ELF-1 (cell line): ENCODE measurements at regions not wholly inside any gene's neighbourhood (a gene's known extent, or its start where the extent isn't known, plus 50 kb on each side); places are given as distances from the start of the nearest gene placed in this dataset.

Experiments used
- DNase-seq: peaks from one replicate; pipeline ENCODE4 v3.0.0-alpha.2; 2016; ENCODE audit warnings: low read depth, low spot score

DNA sequence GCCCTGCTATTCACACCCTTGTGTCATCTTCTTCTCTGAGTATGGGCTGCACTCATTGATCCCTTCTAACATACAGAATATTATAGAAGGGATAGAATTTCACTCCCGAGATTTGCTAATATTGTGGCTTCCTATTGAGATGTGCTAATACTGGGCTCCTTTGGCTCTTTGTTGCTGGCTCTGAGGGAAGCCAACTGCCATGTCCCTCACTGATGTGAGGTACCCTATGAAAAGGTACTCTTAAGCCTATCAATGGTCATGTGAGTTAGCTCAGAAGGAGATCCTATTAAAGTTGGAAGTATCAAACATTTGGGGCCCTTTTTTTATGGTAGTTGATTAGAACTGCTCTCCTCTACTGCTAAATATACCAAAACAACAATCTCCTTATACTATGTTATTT, 665.2 kb upstream of the ZWINT start:
- DNase-seq, result no peak

DNA sequence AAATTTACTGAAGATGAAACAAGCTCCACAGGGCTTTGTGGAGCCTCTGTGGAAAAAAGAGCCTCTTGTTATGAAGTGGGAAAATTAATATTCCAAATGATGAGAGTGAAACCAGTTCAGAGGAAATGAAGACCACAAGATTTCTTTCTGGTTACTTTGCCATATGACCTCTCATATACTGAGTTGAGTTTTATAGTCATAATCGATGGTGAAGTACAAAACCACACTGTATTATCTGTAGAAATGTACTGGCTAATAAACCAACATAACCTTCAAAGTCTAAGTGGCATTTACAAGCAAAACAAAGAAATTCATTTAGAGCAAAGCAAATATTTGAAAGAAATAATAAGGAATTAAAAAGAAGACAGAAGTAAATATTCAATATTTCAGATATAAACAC, 662.6 kb upstream of the ZWINT start:
- no peak for DNase-seq

DNA sequence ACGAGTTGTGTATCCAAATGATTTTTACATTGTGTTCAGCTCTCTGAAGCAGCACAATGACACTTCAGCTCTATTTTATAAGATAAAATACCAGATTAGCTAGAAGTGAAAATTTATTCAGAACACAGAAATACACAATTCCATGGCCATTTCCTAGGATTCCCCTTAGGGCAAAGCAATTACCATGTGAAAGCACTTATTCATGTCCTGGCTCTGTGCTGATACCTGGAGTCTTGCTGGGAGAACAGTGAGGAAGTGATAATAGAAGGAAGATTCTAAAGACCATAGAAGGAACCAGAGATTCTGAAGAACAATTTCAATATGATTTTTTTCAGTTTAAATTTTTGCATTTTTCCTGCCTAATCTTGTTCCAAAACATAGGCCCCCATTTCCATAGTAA, 657.4 kb upstream of the ZWINT start:
- DNase-seq, result peak; percentile 14

DNA sequence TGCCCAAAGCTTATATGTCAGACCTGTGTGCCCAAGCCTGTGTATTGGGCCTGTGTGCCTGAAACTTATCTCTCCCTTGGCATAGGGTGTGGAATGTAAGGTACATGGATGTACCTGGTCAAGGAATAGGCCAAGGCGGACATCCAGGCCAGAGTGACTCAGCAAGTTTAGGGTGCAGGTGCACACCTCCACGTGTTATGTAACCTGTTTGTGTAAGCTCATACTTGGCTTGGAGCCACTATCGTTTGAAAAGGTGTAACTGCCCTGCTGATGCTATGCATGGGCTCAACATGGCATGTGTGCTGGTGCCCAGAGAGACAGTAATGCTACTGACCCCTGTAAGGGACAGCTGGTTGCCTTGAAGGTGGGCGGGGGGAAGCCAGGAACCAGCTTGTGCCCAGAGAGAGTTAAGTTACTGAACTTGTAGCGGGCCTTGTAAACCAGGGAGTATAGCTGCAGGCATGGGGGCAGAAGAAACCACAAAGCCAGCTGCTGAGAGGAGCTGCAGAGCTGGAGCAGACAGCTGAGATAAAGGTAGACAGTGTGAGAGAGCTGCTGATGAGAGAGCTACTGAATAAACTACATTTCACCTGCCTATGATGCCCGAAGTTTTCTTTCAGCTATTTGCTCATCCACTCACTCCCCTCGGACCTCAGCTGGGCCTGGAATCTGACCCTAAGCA, 656.4 kb upstream of the ZWINT start:
- DNase-seq, result peak; percentile 31

DNA sequence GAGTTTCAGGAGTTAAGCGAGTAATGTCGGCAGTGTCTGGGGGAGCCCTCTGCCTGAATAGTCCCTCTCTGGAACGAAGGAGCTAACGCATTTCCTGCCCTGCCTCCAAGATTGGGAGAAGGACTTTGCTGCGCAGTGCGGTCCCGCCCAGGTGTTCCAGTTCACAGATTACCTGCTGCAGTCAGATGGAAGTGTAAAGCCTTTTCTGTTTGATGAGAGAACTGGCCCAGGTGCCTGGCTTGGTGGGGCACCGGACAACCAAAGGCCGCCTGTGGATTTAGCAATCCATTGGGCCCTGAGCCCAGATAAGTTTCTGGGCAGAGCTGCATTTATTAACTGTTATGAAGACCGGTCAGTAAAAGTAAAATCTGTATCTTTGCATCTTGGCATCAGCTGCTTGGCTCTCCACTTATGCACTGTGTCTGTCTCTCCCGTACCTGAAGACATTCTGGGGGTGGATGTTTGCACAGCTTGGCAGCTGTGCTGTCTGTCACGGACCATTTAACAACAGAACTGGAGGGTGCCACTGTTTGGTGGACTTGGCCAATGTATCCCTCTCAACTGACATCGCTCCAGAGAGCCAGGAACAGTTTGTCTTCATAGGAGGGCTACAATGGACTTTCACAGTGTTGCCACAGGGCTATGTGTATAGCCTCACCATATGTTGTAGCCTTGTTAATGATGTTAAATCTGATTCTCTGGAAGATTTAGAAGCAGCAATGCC, 654.7 kb upstream of the ZWINT start:
- DNase-seq, result no peak

DNA sequence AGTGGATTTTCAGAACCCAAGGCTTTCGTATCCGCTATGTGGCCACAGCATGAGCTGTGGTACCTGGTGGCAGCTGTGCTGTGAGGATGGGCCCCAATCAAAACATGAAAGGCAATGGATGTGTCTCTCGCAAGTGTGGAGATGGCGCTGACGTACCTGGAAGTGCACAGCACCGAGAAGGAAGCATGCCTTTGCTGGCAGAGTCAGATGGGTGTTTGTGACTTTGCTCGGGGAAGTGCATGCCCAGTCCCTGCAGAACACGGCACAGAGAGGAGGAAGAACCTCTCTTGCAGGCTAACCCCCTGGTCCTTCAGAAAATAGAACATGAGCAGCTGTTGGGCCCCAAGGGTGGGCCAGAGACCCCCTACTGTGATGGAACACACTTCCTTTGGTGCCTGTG, 654.1 kb upstream of the ZWINT start:
- DNase-seq, result no peak

DNA sequence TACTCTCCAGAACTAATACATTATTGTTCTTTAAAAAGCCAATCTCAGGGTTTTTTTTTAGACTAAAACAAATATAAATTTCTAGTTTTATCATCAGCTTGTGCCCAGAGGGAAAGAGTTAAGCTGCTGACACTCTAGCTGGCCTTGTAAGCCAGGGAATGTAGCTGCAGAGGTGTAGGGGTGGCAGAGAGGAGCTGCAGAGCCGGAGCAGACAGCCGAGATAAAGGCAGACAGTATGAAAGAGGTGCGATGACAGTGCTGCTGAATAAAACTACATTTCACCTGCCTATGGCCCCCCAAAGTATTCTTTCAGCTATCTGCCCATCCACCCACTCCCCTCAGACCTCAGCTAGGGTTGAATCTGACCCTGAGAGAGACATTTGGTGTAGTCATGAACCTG, 653.7 kb upstream of the ZWINT start:
- no peak for DNase-seq

DNA sequence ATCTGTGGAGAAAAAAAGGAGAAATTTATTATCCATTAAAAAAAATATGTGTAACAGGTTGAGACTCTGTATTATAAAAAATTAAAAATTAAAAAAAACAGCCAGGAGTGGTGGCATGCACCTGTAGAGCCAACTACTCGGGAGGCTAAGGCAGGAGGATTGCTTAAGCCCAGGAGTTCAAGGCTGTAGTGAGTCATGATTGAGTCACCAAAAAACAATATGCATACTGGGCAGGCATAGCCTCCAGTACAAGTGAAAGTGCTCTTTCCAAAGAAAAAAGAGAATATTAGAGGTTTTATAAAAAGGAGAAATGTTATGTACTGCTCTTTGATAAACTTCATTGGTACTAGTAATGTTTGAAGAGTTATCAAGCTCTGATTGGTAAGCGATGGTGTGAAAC, 647.1 kb upstream of the ZWINT start:
- no peak for DNase-seq

DNA sequence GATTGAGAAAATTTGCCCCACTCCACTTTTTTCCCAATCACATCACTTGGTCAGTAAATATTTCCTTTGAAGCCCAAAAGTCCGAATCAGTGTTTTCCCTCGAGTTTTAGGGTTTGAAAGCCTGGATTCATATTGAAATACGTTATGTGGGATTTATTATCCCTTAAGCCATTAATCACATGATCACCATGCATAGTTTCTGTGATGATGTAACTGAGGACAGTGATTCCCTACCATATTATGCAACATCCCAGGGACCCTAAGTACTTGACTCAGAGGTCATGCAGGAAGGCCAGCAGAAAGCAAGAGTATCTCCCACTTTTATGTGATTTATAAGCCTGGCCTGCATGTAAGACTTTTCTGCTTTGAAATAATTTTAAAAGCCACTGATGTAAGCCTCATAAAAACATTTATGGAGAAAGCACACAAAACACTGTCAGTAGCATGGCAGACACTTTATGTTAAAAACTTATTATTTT, 630.6 kb upstream of the ZWINT start:
- no peak for DNase-seq

DNA sequence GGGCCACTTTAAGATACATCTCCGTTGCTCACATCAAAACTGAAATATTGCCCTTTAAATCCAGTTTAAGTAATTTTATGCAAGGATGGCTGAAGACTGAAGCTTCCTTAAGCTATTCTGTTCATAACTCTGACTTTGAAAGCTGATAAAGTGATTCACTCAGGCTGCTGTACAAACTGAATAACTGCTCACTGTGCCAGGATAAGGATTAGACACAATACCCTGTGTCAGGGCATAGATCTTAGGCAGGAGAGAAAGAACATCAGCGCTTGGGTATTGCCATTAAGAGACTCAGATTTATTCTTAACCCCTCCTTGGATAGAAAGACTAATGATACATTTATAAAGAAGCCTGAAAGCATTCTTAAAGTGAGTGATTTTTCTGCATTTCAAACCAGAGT, 614.5 kb upstream of the ZWINT start:
- no peak for DNase-seq

DNA sequence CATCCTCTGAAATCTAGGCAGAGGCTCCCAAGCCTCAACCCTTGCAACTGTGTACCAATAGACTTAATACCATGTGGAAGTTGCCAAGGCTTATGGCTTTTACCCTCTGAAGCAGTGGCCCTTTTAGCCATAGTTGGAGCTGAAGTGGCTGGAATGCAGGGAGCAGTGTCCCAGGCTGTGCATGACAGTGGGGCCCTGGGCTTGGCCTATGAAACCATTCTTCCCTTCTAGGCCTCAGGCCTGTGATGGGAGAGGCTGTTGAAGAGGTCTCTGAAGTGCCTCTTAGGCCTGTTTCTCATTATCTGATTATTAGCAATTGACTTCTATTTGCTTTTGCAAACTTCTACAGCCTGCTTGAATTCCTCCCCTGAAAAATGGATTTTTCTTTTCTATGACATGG, 612.7 kb upstream of the ZWINT start:
- peak; percentile 1 for DNase-seq

DNA sequence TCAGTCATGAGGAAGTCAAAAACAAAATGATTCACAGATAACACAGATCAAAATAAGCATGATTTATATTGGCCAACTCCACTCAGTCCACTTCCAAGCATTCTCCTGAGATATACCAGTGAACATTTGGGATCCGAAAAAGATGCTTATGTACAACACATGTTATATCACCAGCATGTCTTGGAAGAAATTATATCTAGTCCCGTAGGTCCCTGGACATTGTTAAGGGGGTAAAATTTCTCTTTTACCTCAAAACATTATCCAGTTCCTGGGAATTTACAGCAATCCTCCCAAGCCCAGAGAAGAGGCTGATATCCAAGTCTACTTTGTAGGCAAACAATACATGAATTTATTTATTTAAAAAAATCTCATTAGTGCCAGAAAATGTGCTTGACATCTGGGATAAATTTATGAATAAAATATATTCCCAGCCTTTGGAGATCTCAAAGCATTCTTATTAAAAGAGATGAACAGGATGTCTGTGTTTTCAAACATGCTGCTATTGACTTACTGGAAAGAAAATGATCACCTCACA, 582.2 kb upstream of the ZWINT start:
- DNase-seq, result no peak

DNA sequence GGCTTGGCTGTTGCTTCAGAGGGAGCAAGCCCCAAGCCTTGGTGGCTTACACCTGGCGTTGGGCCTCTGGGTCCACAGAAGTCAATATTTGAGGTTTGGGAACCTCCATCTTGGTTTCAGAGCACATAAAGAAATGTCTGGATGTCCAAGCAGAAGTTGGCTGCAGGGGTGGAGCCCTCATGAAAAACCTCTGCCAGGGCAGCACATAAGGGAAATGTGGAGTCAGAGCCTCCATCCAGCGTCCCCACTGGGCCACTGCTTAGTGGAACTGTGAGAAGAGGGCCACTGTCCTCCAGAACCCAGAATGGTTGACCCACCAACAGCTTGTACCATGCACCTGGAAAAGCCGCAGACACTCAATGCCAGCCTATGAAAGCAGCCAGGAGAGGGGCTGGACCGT, 573.5 kb upstream of the ZWINT start:
- no peak for DNase-seq

DNA sequence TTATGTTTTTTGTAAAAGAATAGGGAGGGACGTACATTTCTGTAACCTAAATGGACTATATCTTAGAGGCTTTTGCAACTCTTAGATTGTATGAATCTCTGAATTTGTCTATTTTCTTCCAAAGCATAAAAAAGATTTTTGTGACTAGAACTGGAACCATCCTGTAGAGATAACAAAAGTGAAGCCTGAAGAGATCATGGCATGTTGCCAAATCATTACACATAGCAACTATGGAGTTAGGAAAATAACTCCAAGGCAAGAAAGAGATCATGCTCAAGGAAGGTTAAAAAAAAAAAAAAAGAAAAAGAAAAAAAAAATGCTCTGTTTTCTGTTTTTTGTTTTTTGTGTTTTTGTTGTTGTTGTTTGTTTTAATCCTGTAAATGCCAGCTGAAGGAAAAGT, 567.7 kb upstream of the ZWINT start:
- DNase-seq, result no peak

DNA sequence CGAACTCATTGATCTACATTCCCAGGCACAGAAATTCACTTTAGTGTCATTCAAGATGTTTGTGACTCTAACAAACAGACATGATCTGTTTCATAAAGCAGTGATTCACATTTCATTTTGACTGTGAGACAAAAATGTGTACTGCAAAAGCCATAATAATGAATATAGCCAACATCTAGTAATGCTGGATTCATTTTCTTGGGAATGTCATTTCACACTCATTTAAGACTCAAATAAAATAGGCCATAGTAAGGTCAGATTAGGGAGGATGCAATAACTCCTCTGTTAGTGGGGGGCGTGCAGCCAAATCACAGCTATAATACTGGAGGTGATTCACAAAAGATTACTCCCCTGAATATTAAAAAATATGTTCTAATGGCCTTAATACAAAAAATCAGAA, 566.6 kb upstream of the ZWINT start:
- no peak for DNase-seq

DNA sequence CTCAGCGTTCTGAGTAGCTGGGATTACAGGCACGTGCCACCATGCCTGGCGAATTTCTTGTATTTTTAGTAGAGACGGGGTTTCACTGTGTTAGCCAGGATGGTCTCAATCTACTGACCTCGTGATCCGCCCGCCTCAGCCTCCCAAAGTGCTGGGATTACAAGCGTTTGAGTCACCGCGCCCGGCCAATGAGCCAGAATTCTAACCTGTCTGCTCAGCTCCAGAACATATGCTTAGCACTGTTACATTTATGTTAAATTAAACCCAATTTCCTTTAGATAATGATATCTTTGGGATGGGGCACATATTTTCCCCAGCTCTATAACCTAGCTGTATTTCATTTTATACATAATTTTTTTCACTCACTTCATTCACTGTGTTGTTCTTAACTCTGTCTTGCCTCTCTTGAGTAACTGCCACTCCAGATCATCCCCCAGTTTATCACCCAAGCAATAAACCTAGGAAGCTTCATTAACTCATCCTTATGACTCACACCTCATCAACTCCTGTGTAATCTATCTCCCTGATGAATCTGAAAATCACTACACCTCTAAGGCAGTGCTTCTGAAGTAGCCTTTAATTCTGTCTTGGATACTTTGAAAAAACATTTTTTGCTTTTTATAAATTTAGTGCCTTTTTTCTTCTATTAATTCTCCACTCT, 559.7 kb upstream of the ZWINT start:
- peak; percentile 2 for DNase-seq

DNA sequence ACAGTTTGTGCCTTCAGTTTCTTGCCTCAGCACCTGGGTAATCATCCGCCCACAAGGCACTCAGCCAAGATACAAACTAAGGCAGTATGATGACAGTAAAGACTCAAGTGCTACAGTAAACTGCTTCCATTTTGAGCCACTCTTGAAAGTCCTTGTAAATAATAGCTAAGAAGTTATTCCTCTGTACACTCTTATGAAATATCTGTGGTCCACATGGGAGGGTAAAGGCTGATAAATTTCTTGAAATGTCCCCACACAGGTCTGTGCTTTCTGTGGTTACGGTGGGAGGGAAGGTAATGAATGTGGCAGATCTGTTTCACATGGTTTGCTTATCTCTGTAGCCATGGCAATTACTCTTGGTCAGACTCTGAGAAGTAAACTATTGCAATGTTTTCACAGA, 551.0 kb upstream of the ZWINT start:
- DNase-seq, result no peak

DNA sequence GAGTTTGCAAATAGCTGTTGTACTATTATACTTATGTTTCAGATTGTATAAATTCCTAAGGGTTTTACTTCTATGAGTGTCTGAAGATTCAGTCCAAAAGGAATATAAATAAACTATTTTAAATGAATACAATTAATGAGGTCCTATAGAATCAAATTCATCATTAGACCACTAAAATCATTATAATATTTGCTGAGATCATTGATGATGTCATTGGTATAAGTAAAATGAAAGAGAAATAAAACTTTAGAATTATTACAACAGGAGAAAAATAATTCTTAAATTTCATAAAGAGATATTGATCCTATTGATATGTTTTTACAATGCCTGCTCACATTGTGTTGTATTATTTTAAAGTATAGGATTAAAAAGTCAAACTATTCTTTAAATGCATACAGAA, 544.0 kb upstream of the ZWINT start:
- no peak for DNase-seq

DNA sequence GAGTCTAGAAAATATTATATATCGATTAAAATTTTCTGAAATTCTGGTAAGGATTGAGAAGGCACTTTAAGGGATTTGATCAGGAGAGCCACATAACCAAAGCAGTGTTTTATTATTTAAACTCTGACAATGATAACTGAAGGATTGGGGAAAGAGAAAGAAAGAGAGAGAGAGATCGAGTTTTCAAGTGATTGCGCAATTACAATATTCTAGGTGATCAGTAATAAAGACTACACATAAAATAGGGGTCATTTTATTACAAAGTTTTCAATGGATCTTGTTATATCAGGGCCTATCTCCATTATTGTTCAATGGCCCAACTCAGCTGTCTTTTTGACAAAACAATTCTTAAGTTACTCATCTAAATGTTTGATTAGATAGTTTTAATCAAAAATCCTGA, 541.5 kb upstream of the ZWINT start:
- no peak for DNase-seq

DNA sequence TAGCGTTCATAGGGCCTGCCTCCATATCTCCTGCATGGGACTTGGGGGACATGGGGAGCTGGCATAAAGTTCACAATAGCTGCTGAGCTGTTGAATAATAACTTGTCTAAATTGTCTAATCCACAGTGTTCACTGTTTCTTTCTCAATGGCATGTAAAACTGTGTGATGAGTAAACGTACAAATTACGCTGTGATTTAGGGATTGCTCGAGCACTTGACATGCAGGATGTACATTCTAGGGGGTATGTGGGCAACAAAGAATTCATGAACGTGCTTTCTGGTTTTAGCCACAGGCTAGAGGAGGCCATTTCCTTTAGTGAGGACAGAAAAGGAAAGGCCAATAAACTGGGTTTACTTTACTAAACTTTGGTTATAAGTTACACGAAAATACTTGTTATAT, 534.2 kb upstream of the ZWINT start:
- no peak for DNase-seq

DNA sequence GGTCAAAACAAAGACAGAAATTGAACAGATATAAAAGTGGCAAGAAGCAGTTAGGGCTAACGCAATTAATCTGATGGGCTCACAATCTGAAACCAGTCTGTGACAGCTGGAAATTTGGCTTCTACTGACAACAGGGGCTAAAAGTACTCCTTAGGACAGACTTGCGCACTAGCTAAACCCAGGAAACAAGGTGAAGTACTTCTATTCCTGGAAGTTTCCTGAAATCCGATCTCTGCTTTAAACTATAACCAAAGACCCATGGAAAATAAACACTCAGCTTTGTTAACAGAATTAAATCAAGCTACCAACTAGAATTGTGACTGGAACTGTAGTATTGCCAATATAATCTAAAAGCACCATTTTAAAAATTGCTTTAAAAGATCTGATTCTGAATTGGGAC, 520.2 kb upstream of the ZWINT start:
- DNase-seq, result no peak

DNA sequence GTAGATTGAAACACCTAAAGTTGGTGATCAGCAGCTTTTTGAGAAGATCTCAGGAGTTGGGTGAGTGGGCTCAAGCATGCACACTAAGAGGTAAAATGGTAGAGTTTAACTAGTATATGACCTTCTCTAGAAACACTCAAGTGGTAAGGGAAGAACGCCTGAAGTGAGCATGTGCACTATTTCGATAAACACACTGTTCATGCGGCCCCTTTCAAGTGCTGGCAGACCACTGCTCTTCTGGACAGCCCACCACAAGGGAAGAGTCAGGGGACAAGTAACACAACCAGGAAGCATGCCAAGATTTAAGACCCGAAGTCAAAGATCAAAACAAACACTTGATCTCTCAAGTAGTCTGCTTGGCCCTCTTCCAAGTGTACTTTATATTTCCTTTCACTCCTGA, 519.5 kb upstream of the ZWINT start:
- DNase-seq, result no peak

DNA sequence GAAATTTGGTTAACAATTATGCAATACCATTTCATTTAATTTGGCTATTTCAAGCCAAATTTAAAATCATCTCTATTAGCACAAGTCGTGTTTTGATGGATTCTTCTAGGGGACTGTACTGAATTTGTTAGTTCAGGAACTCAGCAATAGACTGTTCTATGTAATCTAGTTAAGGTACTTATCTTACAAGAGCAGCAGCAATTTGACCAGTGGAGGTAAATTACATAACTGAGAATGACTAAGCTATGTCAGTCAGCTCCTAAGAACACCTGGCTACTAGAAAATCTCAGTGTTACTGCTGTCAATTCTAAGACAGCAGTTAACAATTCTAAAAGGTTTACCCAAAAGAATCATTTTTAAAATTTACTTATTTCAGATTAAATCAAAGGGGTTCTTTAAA, 513.9 kb upstream of the ZWINT start:
- DNase-seq, result no peak
